ENCODE measurements at regions not wholly inside any gene's neighbourhood (a gene's known extent, or its start where the extent isn't known, plus 50 kb on each side); places are given as distances from the start of the nearest gene placed in this dataset.
"Not testable (repeated sequence)": the region's sequence is repeated elsewhere in the genome, so short reads cannot be mapped to it uniquely, and the experiment has no call there.

DNA sequence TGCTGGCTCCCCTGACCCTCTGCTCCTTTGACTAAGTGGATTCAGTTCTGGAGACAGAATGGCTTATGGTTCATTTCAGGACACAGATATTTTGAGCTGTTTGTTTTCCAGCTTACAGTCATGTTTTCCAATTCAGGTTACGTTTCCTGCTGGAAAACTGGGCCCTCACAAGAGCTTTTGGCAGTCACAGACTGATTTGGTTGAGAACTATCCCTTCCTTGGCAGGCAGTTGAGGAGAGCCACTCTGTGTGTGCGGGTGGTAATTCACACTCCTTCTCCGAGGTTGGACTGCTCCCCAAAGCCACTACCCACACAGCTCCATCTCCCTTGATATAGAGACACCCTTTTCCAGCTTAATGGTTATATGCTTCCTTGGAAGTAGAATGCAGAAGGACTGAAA is 534.5 kb downstream of the TMEM38B start:
- no peak for DNase-seq (ENCODE audit: low read depth in 3 of 3)

GRCh38 chr9:106233116-106233515 is 538.8 kb downstream of the TMEM38B start:
- DNase-seq (ENCODE audit: low read depth in 3 of 3): no peak

- not testable (repeated sequence) for DNase-seq (ENCODE audit: low read depth in 3 of 3)
Observed at GRCh38 chr9:106260908-106261307, 566.6 kb downstream of the TMEM38B start.

DNA sequence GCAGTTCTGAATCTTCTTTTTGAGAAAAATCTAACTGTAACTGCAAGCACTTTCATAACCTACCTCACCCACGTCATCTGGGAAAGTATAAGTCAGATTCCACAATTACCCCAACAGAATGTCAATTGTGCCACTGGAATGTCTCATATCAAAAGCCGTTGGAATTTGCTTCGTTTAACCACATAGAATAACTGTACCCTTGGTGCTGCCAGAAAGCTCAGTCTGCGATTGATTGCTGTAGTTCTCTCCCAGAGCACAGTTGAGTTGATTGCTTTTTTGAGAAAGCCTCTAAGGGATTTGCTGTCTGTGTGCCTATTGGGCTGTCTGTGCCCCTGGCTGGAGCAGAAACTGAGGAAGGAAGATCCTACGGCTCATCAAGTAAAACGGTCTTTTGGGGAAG is 583.6 kb downstream of the TMEM38B start:
- no peak for DNase-seq (ENCODE audit: low read depth in 3 of 3)

- DNase-seq (ENCODE audit: low read depth in 3 of 3): no peak
Observed at GRCh38 chr9:106283769-106284168, 579.2 kb upstream of the ZNF462 start.

- no peak for DNase-seq (ENCODE audit: low read depth in 3 of 3)
Observed at GRCh38 chr9:106284296-106284695, 578.7 kb upstream of the ZNF462 start.

DNA sequence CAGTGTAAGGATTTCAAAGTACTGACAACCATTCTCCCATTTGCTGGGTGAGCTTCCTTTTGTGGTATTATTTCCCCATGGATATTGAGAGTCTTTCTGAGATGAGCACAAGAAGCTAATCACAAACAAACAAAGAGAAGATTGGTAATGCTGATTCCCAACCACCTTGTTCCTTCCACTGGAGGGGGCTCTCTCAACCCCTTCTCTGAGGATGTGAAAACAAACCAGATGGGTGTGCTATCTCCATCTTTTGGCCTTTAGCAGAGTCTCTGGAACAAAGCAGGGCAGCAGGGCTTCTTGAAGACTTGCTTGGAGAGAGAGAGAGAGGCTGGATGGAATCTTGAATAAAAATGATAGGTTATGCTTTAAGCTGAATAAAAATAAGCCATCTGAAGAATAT is 576.7 kb upstream of the ZNF462 start:
- no peak for DNase-seq (ENCODE audit: low read depth in 3 of 3)

DNA sequence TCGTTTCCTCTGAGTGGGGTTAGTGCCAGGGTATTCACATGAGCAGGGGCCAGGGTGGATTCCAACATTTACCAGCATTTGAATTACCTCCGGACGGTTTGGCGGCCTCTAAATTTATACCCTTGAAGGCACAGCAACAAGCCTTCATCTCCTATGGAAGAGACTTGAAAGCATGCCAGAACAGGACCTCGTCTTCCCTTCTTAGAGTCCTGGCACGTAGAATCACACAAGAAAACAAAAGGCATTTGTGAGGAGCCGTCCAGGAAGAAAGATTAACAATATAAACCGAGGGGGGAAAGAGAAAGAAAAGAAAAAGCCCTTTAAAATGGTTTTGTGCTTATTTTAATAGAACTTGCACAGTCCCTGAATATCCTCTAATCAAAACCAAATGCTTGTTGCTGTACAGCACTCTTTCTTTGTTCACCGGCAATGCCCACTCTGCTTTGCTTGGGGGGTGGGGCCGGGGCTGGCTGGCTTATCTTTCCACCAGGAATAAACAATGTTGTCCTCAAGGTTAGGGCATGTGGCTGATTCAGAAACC is 575.8 kb upstream of the ZNF462 start:
- no peak for DNase-seq (ENCODE audit: low read depth in 3 of 3)

DNA sequence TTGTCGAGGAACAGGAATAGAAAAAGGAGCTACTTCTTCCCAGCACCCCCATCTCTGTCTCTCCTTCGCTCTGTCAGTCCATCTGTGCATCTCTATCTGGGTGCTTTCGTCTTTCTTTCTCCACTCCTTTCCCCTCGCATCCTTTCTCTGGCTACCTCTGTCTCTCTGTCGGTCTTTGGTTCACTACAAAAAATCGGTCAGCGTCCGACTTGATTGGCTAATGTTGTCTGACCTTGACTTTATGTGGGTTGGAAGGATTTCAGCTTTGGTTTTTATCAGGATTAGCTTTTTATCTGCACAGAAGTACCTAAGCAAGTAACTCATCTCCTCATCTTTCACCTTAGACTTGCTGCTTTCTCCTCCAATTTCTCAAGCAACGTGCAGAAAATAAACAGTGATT is 575.2 kb upstream of the ZNF462 start:
- no peak for DNase-seq (ENCODE audit: low read depth in 3 of 3)

DNA sequence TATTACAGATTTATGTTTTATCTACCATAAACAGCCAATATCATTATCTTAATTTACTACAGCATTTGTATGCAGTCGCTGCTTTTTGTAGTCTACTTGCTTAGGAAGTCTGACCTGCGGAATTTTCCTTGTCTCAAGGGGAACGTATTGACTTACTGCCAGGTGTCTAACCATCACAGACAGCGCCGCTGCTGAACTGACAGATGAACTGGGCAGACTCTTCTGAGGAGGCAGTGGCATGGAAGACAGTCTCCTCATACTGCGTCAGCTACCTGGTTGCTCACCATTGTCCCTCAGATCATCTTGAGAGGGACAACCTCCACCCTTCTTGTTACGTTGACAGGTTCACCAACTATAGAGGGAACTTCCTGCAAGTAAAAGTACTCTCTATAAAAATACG is 574.3 kb upstream of the ZNF462 start:
- DNase-seq (ENCODE audit: low read depth in 3 of 3): no peak

DNA sequence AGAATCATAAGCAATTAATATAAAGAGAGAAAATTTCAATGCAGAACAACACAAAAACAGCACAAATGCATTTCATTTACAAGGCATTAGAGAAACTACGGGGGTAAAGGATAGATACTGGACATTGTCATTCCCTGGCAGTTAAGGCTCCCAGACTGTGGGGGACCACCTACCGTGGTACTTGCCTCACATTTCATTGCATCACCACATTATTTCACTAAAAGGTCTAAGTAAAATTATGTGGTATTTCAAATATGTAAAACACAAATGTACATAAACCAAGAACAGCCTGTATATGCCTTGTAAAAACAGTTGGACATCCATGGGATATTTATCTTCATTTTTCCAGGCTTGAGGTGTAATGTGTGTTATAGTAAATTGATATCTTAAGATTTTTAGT is 571.2 kb upstream of the ZNF462 start:
- no peak for DNase-seq (ENCODE audit: low read depth in 3 of 3)

DNA sequence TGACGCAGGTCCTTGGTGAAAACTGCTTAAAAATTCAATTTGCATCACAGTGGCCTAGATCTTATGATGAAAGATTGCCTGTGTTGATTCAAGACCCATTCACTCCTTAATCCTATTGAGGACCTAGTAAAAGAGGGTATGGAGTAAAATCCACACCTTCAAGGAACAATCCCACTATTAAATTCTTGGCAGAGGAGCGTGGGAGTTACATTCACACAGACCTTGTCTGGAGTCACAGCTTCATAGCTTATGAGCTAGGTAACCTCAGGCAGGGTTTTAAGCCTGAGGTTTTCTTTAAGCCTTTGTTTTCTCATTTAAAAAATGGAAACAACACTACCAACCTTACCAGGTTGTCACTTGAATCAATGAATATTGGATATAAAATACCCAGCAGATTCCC is 566.5 kb upstream of the ZNF462 start:
- DNase-seq (ENCODE audit: low read depth in 3 of 3): no peak

DNA sequence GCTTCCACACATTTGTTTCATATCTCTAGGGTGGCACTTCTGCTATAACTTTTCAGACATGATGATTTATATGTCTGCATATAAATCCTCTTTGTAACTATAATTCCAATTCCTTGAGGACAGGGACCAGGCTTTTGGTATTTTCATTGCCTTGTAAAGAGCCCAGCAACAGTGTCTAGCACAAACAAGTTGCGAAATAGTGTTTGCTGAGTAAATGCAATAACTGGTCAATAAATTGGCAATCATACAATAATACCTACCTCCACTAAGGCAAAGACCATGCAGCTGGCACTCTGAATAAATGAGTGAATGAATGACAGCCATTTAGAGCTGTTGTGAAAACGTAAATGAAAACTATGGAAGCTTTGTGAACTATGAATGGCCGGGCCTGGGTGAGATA is 564.0 kb upstream of the ZNF462 start:
- no peak for DNase-seq (ENCODE audit: low read depth in 3 of 3)

DNA sequence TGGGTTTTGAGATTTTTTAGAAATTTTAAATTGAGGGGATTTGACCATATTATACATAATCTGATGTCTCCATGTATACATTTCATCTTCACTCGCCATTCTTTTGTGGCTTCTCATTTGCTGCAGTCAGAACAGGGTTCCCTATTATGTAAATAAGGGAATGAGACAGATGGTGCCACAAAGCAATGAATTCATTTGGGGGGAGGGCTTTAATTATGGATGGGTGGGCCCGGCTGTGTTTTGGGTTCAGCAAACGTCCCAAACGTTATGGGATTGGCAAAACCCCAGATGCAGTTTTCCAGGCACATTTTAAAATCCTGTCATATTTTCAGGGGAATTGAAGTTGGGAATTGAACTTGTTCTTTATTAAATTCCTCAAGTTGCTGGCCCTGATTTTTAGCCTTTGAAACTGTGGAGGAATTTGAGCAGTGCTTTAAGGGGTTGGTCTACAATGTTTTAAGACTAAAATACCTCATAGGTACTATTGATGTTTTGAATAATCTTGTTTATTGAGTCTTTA is 558.5 kb upstream of the ZNF462 start:
- DNase-seq (ENCODE audit: low read depth in 3 of 3): no peak

GRCh38 chr9:106305428-106306133 is 557.4 kb upstream of the ZNF462 start:
- no peak for DNase-seq (ENCODE audit: low read depth in 3 of 3)

GRCh38 chr9:106307670-106308069 is 555.3 kb upstream of the ZNF462 start:
- DNase-seq (ENCODE audit: low read depth in 3 of 3): no peak

GRCh38 chr9:106309925-106310324 is 553.0 kb upstream of the ZNF462 start:
- no peak for DNase-seq (ENCODE audit: low read depth in 3 of 3)

DNA sequence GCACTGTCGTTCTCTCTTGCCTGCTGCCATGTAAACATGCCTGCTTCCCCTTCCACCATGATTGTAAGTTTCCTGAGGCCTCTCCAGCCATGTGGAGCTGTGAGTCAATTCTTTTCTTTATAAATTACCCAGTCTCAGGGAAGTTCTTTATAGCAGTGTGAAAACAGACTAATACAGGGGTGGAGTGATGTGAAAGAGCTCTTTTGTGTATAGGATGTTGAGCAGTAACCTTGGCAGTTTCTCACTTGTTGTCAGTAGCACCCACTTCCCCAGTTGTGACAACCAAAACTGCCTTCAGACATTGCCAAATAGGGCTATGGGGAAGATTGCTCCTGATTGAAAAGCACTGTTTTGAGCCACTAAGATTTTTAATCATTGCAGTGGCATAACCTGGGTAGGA is 552.2 kb upstream of the ZNF462 start:
- no peak for DNase-seq (ENCODE audit: low read depth in 3 of 3)

GRCh38 chr9:106312906-106313305 is 550.1 kb upstream of the ZNF462 start:
- no peak for DNase-seq (ENCODE audit: low read depth in 3 of 3)

GRCh38 chr9:106314476-106314875 is 548.5 kb upstream of the ZNF462 start:
- no peak for DNase-seq (ENCODE audit: low read depth in 3 of 3)

GRCh38 chr9:106321394-106322180 is 541.4 kb upstream of the ZNF462 start:
- no peak for DNase-seq (ENCODE audit: low read depth in 3 of 3)

- DNase-seq (ENCODE audit: low read depth in 3 of 3): no peak
Observed at GRCh38 chr9:106322706-106323245, 540.2 kb upstream of the ZNF462 start.
